Natural killer cell treated with Interleukin-12 subunit alpha and Interleukin-12 subunit beta and Interleukin-15 and Interleukin-18, amount 100 ng/mL, for 72 hours (primary cell): ENCODE measurements at regions not wholly inside any gene's neighbourhood (a gene's known extent, or its start where the extent isn't known, plus 50 kb on each side); places are given as distances from the start of the nearest gene placed in this dataset.

Experiments
- ATAC-seq, 2 donors: fragments of 150-1000 bp; cut with Tn5 transposase in 1 of 2; sonication (Bioruptor Pico), chemical (Tn5 transposase) in 1 of 2; 2 replicates each; pipeline ENCODE4 v1.10.0; 2021
- DNase-seq: peaks from one replicate; pipeline ENCODE4 v3.0.0; 2022; ENCODE audit warnings: low spot score
- H3K27ac Mint-ChIP-seq, 2 donors: 1 replicate in 1 of 2; 2 replicates in 1 of 2; pipeline ENCODE4 v1.8.0; 2022; ENCODE audit warnings: mixed read lengths in 2 of 2, mild to moderate bottlenecking in 1 of 2, moderate library complexity in 1 of 2
- H3K27me3 Mint-ChIP-seq, 2 donors: 1 replicate in 1 of 2; 2 replicates in 1 of 2; pipeline ENCODE4 v1.8.0; 2022; ENCODE audit warnings: mixed read lengths in 2 of 2
- H3K36me3 Mint-ChIP-seq: one replicate; pipeline ENCODE4 v1.8.0; 2022; ENCODE audit warnings: mixed read lengths
- H3K4me1 Mint-ChIP-seq, 2 donors: 1 replicate in 1 of 2; 2 replicates in 1 of 2; pipeline ENCODE4 v1.8.0; 2022; ENCODE audit warnings: low read depth in 2 of 2, mixed read lengths in 2 of 2, mild to moderate bottlenecking in 1 of 2
- H3K4me3 Mint-ChIP-seq: one replicate; pipeline ENCODE4 v1.8.0; 2022; ENCODE audit warnings: mixed read lengths
- H3K9me3 Mint-ChIP-seq: 2 replicates; pipeline ENCODE4 v1.8.0; 2022; ENCODE audit warnings: mixed read lengths

DNA sequence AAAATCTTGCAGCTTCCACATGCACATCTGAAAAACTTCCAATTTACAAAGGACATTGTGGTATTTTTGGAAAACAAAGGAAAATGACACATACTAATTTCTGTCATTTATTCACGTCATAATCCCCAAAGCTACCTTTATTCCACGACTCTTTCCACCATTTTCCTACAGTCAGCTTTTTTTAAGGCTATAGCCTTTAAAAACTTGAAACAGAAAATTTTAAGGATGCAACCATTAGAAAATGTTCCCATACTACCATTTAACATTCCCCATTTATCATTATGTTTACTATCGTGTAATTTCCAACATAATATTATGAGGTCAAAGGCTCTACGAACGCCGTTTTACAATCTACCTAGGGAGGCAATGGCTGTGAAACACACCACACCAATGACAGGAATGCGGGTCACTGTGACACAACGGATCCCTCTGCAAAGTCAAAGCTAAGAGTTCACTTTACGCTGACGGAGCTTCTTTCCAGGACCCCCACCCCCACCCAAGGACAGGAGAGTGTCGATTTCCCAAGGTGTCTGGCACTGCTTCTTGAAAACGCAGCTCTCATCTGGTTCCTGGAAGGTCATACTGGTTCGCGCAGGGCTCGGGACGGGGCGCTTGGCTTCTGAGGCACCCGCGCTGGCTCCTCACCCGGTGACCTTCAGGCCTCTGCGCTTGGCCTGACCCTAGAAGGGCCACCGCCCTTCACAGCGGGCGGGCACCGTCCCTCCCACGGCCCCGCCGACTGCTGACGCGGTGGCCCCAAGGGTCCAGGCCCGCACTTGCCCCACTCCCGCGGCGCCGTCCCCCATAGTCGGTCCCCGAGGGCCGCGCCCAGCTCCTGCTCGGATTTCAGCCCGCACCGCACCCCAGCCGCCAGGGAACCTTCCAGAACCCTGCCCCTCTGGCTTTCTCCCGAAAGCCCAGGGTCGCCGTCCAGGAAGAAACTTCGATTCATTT, 50.5 kb upstream of the ATF3 start:
- peak; percentile 49 to 61 for ATAC-seq
- H3K27ac Mint-ChIP-seq = peak overlapping the region; percentile 35 to 36

DNA sequence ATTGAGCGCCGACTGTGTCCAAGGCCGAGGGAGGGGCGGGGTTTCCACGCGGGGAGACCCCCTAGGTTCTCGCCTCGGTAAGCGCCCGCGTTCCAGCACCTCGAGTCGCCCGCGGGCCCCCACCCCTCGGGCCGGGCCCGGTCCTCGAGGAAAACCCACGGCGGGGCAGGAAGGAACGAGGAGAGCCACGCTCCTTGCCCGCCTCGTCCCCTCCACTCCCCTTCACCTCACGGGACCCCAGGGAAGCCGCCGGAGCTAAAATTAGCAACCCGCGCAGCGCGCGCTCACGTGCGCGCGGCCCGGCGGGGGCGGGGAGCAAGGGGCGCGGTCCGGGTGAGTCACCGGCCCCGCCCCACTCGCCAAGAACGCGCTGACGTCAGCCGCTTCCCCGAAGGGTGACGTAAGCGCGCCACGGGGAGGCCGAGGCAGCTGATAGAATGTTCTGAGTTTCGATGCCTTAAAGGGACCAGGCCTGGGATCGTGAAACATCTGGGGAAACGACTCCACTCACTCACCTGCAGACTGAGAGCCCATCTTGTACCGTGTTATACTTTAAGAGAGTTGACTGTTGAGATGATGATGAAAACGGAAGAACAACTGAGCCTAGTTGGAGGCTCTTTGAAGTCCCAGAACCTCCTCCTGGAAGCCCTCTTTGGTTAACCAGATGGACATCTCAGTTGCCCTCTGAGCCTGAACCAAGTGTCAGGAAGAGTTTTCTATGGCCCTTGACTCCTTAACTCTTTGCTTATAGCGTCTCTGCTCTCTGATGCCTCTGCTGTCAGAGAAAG, 49.7 kb upstream of the ATF3 start:
- Mint-ChIP-seq H3K4me3 (peak overlapping the region; percentile 71), H3K27ac (peak overlapping the region; percentile 83 to 93), H3K4me1 (peaks cover 6 to 17% of the 10 kb centered on the region in 2 donors), H3K27me3 (peaks cover 0 to 6% of the 10 kb centered on the region in 2 donors), H3K36me3 (peaks cover 4% of the 10 kb centered on the region), H3K9me3 (no peaks in the 10 kb centered on the region)
- ATAC-seq (peak; percentile 96 to 98), DNase-seq (peak; percentile 91)

More for the DNA sequence above, 50.5 kb upstream of the ATF3 start:
- no peak for DNase-seq
- Mint-ChIP-seq H3K36me3 (peaks cover 4% of the 10 kb centered on the region), H3K4me1 (peaks cover 6 to 17% of the 10 kb centered on the region in 2 donors), H3K27me3 (peaks cover 4 to 6% of the 10 kb centered on the region in 2 donors), H3K9me3 (no peaks in the 10 kb centered on the region), H3K4me3 (peak overlapping the region; percentile 71)
